Nephron (organoid): ENCODE measurements at regions not wholly inside any gene's neighbourhood (a gene's known extent, or its start where the extent isn't known, plus 50 kb on each side); places are given as distances from the start of the nearest gene placed in this dataset.

ENCODE experiments used
- H3K27ac Mint-ChIP-seq, 3 experiments: 2 replicates each; pipeline ENCODE4 v1.8.0; 2020; ENCODE audit warnings: mixed read lengths in 3 of 3, mild to moderate bottlenecking in 2 of 3, moderate library complexity in 1 of 3
- H3K27me3 Mint-ChIP-seq: 2 replicates; pipeline ENCODE4 v1.8.0; 2021; ENCODE audit warnings: low read depth, mild to moderate bottlenecking, moderate library complexity, mixed read lengths
- H3K36me3 Mint-ChIP-seq: 2 replicates; pipeline ENCODE4 v1.8.0; 2020; ENCODE audit warnings: low read depth, mixed read lengths
- H3K4me1 Mint-ChIP-seq: 2 replicates; pipeline ENCODE4 v1.8.0; 2020; ENCODE audit warnings: mixed read lengths
- H3K4me3 Mint-ChIP-seq, 3 experiments: 2 replicates each; pipeline ENCODE4 v1.8.0; 2020; ENCODE audit warnings: mild to moderate bottlenecking in 3 of 3, mixed read lengths in 3 of 3, moderate library complexity in 2 of 3
- H3K9me3 Mint-ChIP-seq: 2 replicates; pipeline ENCODE4 v1.8.0; 2020; ENCODE audit warnings: mixed read lengths
- TF ChIP-seq, protein P1 (sequence below), 3 experiments: fragments of 200-600 bp; sonication (generic); IDR thresholded peaks; one replicate each; pipeline ENCODE4 v1.5.0; 2021; ENCODE audit warnings: antibody characterized with exemption in 3 of 3; ENCODE audit not compliant: unreplicated experiment in 3 of 3

DNA sequence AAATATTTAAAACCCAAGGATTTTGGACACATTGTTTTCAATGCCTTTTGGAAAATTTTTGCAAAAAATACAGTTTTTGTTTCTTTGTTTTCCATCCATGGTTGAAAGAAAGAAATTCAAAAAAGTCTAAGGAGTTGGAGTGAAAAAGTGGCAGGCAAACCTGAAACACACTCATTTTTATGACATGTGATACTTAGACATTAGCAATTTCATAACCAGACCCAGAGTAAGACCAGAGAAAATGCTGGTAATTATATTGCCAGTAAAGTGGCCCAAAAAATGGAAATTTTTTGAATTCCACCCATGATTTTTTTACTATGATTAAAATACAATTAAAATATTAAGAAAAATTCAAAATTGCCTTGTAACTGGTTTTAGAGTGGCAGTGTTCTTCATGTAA lies 128.2 kb downstream of the SLC17A6 start:
- Mint-ChIP-seq H3K9me3 (no peaks in the 10 kb centered on the region), H3K4me1 (no peaks in the 10 kb centered on the region), H3K4me3 (no peak overlapping the region), H3K36me3 (no peaks in the 10 kb centered on the region), H3K27me3 (no peaks in the 10 kb centered on the region), H3K27ac (no peak overlapping the region)
- TF ChIP-seq, protein P1, sequence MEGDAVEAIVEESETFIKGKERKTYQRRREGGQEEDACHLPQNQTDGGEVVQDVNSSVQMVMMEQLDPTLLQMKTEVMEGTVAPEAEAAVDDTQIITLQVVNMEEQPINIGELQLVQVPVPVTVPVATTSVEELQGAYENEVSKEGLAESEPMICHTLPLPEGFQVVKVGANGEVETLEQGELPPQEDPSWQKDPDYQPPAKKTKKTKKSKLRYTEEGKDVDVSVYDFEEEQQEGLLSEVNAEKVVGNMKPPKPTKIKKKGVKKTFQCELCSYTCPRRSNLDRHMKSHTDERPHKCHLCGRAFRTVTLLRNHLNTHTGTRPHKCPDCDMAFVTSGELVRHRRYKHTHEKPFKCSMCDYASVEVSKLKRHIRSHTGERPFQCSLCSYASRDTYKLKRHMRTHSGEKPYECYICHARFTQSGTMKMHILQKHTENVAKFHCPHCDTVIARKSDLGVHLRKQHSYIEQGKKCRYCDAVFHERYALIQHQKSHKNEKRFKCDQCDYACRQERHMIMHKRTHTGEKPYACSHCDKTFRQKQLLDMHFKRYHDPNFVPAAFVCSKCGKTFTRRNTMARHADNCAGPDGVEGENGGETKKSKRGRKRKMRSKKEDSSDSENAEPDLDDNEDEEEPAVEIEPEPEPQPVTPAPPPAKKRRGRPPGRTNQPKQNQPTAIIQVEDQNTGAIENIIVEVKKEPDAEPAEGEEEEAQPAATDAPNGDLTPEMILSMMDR (IDR thresholded peaks at IDR 0.05; ENCODE audit: unreplicated experiment in 3 of 3): no peak

DNA sequence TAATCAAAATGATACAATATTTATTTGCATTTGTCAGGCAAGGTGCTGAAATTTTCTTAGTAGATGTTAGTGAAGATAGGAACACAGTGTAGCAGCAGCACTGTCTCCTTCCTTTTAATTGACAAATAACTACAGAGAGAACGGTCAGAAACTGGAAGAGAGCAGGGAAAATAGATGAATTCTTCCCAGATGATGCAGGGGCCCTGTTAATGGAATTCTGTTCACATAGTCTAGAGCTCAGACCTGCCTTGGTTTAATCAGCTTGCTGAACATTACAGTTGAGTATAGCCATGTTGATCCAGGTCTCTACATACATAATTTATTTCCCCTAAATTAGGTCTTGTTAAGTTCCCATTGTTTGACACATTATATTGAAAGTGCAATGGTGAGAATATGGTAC lies 127.4 kb downstream of the SLC17A6 start:
- no peaks in the 10 kb centered on the region for H3K9me3 Mint-ChIP-seq
- no peak overlapping the region for H3K27ac Mint-ChIP-seq
- H3K4me1 Mint-ChIP-seq: no peaks in the 10 kb centered on the region
- no peak overlapping the region for H3K4me3 Mint-ChIP-seq
- H3K36me3 Mint-ChIP-seq: no peaks in the 10 kb centered on the region
- H3K27me3 Mint-ChIP-seq: no peaks in the 10 kb centered on the region
- TF ChIP-seq, protein P1 (IDR thresholded peaks at IDR 0.05; ENCODE audit: unreplicated experiment in 3 of 3): no peak

DNA sequence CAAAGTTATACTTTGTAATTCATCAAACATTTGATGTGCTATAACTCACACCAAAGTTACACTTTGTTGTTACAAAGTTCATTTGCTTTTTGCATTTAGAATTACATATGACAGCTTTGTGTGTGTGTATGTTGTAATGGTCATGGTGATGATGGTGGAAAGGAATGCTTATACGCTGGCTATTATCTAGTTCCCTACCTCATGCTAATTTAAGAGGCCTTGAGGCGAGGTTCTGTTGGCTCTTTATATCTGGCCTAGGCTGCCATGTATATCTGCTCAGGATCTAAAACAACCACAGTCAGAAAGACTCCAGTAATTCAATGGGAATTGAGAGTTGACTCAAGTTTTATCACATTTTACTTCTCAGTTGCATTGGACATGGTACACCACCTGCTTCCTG lies 123.4 kb downstream of the SLC17A6 start:
- Mint-ChIP-seq H3K4me1 (peaks cover 23% of the 10 kb centered on the region), H3K27ac (no peak overlapping the region), H3K4me3 (no peak overlapping the region), H3K9me3 (peaks cover 3% of the 10 kb centered on the region), H3K27me3 (no peaks in the 10 kb centered on the region), H3K36me3 (no peaks in the 10 kb centered on the region)
- TF ChIP-seq, protein P1 (IDR thresholded peaks at IDR 0.05; ENCODE audit: unreplicated experiment in 3 of 3): no peak

DNA sequence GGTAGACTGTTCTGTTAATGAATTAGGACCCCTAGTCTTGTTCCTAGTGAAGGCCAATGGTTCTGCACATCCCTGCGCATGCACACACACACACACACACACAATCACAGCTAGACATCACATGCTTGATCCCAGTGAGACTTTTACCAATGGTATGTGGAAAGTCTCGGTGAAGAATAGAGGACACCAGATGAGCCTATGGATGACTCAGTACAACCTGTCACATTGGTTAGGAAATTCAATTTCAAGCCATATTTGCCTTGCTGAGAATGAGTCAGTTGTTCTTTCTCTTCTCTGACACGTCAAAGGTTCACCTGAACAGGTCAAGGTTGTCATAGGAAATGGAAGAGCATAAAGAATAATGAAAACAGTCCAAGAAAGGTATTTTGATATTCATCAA lies 122.0 kb downstream of the SLC17A6 start:
- Mint-ChIP-seq H3K27me3 (no peaks in the 10 kb centered on the region), H3K36me3 (no peaks in the 10 kb centered on the region), H3K4me1 (peaks cover 31% of the 10 kb centered on the region), H3K4me3 (no peak overlapping the region), H3K9me3 (peaks cover 3% of the 10 kb centered on the region), H3K27ac (no peak overlapping the region)
- TF ChIP-seq, protein P1 (IDR thresholded peaks at IDR 0.05; ENCODE audit: unreplicated experiment in 3 of 3): no peak

DNA sequence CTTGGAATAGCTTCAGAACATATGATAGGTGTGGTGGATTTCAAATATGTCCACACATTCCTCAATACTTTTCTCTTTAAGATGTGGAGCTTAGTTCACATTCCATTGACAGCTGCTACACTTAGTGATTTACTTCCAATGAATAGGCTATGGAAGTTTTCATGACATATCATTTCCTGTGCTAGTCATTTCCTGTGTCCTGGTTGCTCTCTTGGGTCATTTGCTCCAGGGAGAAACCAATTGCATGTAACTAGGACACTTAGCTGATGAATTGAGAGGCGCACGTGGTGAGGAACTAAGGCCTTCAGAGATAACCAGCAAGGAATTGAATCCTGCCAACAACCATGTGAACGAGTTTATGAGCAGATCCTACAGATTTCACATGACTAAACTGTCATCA lies 120.9 kb downstream of the SLC17A6 start:
- Mint-ChIP-seq H3K27me3 (no peaks in the 10 kb centered on the region), H3K4me3 (no peak overlapping the region), H3K4me1 (peaks cover 37% of the 10 kb centered on the region), H3K27ac (peak overlapping the region in 1 of 3 experiments; percentile 45), H3K36me3 (no peaks in the 10 kb centered on the region), H3K9me3 (peaks cover 3% of the 10 kb centered on the region)
- TF ChIP-seq, protein P1 (IDR thresholded peaks at IDR 0.05; ENCODE audit: unreplicated experiment in 3 of 3): no peak

DNA sequence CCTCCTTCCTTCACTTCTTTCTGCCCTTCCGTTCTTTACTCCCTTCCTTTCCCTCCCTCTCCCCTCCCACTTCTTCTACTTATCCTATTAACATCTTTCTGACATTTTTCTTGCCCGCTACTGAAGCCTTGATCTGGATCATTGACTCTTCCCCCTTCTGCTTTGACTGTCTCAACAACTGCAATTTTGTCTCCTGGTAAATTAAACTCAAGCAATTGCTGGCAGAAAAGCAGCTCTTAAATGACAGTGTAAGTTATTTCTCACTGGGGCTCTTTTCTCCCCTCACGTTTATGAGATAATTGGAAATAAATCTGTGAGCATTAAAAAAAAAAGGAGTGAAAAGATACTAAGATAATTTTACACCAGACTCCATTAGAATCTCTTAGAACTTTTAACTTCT lies 120.0 kb downstream of the SLC17A6 start:
- Mint-ChIP-seq H3K9me3 (peaks cover 3% of the 10 kb centered on the region), H3K4me1 (peaks cover 37% of the 10 kb centered on the region), H3K27me3 (no peaks in the 10 kb centered on the region), H3K36me3 (no peaks in the 10 kb centered on the region), H3K27ac (peak overlapping the region in 2 of 3 experiments; percentile 12 to 33), H3K4me3 (no peak overlapping the region)
- TF ChIP-seq, protein P1 (IDR thresholded peaks at IDR 0.05; ENCODE audit: unreplicated experiment in 3 of 3): no peak
